Hematopoietic multipotent progenitor cell treated with erythropoietin and hydrocortisone succinate and interleukin-3 and kit ligand, for 17 days (in vitro differentiated cells): ENCODE measurements at regions not wholly inside any gene's neighbourhood (a gene's known extent, or its start where the extent isn't known, plus 50 kb on each side); places are given as distances from the start of the nearest gene placed in this dataset.
"Not testable (repeated sequence)": the region's sequence is repeated elsewhere in the genome, so short reads cannot be mapped to it uniquely, and the experiment has no call there.

Experiments used
- DNase-seq: peaks from one replicate; pipeline ENCODE4 v3.0.0-alpha.2; 2015; ENCODE audit warnings: low spot score

DNA sequence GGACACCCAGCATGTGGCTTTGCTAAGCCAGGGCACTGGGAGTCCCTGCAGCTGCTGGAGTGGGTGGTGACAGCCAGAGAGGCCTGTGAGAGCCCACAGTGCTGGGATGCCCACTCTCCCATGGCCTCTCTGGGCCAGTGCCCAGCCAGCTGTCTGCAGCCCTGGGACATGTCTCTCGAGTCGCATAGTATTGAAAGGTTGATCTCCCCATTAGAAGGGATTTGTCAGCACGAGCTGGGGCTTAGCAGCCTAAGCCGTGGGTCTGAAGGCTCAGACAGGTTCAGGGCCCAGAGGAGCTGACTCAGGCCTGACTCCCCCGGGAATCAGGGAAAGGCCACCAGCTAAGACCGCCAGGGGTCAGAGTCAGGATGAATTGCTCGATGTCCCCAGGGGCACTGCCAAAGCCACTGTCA lies 53.5 kb downstream of the FOXD2 start:
- DNase-seq, result no peak

DNA sequence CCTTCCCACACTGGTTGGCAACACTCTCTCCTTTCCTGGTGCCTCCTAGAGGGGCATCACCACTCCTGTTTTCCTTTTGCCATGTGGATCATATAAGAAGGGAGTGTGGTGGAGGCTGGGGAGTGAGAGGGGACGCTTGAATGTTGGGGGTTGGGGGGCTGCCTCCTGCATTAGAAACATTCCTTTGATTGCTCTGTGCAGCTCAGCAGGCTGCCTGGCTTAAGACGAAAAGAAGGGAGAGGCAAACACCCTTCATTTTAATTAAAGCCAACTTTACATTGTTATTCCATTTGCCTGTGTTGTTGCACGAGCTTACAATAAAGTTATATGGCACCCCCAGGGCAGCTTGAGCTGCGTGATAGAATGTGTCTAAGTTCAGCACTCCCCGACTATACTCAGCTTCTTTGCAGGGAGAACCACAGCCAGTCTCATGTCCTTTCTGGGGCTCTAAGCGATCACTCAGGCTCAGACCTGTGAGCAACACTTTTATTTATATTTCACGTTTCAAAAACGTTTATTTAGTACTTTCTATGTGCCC lies 57.4 kb downstream of the FOXD2 start:
- DNase-seq, result no peak

DNA sequence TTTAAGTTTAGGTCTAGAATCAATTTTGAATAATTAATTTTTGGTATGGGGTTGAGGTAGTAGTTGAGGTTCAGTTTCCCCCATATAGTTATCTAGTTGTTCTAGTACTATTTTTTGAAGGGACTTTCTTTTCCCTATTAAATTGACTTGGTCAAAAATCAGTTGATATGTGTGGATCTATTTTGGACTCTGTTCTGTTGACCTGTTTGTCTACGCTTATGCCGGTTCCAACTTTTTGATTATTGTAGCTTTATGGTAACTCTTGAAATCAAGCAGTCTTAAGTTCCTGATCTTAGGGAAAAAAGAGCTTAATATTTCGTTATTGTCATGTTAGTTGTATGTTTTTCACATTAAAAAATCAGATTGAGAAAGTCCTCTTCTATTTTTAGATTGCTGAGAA lies 60.7 kb downstream of the FOXD2 start:
- DNase-seq, result no peak

DNA sequence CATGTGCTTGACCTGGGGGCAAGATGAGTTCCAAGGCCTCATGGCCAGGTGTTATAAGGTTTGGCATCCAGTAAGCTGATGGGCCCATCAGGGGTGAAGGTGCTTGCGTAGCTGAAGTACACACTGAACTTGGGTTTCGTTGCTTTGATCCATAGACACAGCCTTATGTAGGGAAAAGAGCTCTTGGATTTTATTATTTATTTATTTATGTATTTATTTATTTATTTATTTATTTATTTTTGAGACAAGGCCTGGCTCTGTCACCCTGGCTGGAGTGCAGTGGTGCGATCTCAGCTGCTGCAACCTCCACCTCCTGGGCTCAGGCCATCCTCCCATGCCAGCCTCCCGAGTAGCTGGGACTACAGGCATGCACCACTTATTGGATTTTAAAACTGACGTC lies 63.2 kb downstream of the FOXD2 start:
- DNase-seq, result no peak

DNA sequence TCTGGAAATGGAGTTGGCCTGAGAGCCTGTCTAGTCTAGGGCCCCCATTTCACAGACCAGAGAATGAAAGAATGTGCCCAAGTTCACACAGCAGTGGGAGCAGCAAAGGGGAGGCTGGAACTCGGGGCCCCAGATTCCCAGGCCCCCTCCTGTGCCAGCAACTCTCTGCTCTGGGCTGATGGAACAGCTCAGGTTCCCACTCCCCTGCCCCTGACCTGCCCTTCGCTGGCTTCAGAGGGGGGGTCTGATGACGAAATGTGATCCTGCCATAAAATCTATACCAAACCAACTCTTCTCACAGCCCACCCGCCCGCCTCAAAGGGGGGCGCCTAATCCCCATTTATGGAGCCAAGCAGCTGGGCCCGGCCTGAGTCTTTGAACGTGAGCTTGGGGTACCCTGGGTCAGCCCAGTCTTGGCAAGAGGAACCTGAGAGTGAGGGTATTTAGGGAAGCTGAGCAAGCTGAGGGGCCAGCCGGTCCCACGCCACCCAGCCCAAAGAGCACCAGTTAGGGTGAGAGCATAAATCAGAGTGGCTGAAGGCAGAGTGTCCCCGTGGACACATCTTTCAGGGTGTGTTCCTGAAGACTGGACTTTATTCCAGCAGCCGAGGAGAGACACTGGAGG lies 65.0 kb downstream of the FOXD2 start:
- no peak for DNase-seq

DNA sequence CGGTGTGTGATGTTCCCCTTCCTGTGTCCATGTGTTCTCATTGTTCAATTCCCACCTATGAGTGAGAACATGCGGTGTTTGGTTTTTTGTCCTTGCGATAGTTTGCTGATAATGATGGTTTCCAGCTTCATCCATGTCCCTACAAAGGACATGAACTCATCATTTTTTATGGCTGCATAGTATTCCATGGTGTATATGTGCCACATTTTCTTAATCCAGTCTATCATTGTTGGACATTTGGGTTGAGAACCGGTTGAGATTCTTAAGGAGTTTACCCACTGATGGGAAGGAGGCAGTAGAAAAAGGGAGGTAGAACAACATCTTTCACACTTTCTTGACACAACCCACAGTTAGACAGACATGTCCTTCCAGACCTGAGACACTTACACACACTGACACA lies 67.0 kb downstream of the FOXD2 start:
- not testable (repeated sequence) for DNase-seq

DNA sequence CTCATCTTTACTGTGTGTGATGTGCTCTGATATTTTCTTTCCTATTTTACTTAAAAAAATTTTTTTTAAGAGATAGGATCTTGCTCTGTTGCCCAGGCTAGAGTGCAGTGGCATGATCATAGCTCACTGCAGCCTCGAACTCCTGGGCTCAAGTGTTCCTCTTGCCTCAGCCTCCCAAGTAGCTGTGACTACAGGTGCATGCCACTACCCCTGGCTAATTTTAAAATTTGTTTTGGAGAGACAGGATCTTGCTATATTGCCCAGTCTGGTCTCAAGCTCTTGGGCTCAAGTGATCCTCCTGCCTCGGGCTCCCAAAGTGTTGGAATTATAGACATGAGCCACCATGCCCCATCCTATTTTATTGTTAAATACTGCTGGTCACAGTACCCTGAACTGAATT lies 67.4 kb downstream of the FOXD2 start:
- DNase-seq, result no peak

DNA sequence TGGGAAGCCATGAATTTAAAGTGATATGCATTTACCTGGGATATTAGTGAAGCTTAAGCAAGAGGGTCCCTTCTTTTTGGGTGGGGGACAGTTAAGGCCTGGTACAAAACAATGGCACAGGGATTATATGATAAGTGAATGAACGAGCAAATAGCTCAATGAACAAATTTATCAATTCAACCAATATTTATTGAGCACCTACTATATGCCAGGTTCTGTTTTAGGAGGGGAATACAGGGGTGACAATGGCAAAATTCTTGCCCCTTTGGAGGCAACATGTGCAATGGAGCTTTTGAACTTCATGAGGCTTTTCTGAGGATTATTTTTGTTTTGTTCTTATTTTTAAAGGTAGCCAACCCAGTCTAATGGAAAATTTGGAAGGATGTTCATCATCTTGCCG lies 68.2 kb downstream of the FOXD2 start:
- no peak for DNase-seq

DNA sequence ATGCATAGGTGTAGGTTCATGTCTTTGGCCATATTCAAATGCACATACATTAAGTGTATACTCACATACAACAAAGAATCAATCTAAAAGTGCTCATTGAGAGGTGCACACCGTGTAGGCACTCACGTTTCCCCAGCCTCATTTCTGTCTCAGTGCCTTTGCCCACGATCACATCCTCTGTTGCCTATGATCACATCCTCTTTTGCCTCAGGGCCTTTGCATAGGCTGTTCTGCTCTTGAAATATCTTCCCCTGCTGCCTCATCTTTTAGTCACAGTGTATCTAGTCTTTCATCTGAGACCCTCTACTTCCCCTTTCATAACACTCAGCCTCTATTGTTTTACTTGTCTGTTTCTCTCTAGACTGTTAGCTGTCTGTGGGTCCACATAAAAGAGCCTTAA lies 69.3 kb downstream of the FOXD2 start:
- no peak for DNase-seq

DNA sequence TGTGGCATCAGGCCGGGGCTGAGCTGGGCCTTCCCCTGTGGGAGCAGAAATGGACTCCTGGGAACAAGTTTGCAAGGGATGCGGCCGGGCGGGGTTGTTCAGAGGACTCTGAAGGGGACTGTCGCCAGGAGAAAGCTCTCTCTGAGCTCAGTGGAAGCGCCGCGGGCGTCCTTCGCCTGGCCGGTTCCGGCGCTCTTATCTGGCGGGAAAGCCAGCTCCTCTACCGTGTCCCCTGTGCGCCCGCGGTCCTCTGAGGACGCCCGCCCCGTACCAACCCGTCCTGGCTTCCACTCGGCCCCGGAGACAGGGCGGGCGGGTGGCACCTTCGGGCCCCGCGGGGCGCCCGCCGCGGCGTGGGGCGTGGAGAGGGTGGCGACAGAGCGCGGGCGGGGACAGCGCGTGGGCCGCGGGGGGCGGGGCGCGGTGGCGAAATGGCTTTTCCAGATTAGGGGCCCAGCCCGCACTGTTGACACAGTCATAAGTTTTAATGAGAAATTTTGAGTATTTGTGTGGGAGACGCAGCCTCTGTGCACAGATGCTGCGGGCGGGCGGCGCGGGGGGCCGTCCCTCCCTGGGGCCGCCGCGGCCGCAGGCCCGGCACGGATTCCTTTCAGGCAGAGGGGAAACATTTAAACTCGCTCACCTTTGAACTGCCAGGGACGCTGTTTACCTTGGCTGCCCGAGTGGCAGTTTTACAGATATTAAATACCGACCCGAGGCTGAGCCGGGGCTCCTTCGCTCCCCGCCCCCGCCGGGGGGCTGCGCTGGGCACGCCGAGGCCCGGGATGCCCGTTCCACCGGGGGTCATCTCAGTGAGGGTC lies 70.2 kb downstream of the FOXD2 start:
- no peak for DNase-seq

DNA sequence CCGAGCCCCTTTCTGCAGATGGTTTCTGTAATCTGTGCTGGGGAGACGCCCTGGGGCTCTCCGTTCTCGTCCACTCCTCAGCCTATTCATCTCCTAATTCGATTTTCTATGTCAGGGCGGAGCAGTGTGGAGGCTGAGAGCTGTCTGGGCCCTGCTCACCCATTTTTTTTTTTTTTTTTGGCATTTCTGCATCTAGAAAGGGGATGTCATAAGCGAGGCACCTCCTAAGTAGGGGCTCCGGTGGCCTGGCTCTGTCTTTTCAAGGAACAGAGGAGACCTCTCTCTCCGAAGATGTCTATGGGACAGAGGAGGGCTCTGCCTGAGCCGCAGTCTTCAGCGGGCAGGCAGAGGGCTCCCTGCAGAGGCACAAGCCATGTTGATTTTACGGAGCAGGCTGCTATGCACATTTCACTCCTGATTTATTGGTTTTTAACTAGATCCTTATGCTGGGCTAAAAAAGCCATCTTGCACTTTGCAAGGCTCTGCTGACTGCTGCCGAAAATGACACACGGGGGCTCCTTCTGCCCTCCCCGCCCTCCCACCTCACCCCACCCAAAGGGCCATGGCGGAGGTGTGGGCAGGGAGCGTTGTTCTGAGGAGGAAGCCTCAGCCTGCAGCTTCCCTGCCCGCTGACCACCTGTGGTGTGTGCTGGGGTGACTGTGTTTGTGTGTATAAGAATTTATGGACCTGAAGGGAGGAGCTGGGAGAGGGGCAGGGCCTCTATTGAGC lies 71.0 kb downstream of the FOXD2 start:
- DNase-seq, result no peak

DNA sequence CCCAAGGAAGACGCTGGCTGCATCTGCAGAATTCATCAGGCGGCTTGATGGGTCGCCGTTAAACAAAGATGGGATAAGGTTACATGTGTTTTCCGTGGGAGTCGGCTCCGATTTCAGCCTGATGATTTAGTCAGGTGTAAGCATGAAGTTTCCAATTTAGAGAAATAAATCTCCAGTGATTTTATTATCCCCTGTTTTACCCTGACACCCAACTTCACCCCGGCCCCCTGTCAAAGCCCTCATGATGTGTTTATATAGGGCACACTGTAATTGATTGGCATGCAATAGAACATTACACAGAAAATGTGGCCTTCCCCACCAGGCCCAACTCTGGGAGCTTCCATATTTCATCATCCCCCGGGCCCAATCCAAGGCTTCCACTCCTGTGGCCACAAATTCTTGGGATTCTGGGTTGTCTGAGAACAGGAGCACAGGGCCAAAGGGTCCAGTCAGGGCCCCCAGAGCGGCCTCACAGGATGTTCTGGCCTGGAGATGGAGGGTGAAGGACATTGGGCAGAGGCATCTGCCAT lies 72.5 kb downstream of the FOXD2 start:
- no peak for DNase-seq

DNA sequence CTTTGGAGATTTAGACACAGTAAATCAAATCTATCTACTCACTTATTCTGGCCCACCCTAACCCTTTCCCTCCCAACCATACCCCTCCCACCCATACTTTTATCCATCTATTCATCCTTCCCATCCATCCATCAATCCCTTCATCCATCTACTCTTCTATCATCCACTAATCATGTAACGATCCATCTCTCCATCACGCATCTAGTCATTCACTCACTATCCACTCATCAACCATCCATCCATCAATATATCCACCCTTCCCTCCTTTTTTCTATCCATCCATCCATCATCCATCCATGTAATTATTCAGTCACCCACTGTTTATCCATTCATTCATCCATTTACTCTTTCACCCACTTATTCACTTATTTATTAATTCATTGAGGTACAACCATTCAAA lies 74.0 kb downstream of the FOXD2 start:
- DNase-seq, result no peak

DNA sequence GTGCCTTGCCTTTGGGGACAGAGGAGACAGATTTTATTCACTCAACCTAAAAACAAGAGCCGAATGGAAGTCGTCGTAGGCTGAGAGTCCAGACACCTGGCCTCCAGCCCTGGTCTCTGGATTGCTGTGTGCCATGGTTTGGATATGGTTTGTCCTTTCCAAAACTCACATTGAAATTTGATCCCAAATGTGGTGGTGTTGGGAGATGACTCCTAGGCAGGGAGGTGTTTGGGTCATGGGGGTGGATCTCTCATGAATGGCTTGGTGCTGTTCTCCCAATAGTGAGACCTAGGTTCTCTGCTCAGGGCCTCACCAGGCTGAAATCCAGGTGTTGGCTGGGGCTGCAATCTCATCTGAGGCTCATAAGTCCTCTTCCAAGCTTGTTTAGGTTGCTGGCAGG lies 75.5 kb downstream of the FOXD2 start:
- DNase-seq, result no peak

DNA sequence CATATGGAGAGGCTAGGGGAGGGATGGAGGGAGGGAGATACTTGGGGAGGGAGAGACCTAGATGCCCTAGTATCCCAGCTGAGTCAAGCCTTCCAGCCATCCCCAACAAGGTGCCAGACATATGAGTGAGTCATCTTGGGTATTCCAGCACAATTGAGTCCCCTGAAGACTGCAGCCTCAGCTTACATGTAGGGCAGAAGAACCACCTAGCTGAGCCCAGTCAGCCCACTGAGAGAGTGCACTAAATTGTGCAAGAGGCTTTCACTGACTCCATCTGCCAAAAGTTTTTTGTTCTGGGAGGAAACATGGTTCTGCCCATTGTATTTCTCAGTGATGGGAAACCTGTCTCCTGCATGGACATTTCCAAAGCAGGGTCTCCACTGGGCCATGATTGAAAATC lies 76.4 kb downstream of the FOXD2 start:
- no peak for DNase-seq

DNA sequence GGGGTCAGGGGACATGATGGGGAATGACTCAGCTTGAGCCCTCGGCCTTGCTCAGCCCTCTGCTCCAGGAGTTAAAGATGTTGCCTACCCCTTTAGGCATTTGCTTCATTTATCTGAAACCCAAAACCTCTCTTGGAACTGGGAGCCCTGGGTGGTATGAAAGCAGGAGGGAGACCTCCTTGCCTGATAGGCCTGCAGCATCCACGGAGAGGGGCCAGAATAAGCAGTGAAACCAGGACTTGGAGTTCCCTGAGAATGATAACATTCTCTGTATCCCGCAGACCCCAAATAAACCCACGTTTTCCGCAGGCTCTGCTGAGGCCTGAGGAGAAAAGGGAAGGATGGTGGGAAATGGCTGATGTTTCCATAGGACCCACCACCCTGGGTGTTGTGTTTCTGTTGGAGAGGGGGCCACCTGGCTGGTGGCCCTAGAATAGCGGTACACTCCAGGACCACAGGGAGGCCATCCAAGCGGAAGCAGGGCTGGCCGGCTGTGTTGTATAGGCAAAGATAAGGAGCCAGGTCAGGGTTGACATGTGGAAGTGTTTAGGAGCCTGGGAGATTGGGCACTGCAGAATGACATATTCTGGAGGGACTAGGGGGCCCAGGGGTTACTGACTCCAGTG lies 77.4 kb downstream of the FOXD2 start:
- DNase-seq, result no peak

DNA sequence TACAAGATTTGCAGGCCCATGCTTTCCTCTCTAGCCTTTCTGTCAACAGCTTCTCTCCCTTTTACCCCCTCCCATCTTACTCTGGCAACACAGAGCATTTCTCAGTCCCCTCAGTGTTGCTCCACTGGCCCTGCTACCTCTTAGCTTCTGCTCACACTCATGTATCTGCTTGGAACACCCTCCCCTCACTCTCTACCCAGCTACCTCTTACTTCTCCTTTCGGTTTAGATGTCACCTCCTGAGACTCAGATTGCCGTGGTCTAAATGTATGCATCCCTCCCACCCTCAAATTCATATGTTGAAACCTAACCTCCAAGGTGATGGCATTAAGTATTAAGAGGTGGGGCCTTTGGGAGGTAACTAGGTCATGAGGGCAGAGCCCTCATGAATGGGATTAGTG lies 80.1 kb downstream of the FOXD2 start:
- no peak for DNase-seq

DNA sequence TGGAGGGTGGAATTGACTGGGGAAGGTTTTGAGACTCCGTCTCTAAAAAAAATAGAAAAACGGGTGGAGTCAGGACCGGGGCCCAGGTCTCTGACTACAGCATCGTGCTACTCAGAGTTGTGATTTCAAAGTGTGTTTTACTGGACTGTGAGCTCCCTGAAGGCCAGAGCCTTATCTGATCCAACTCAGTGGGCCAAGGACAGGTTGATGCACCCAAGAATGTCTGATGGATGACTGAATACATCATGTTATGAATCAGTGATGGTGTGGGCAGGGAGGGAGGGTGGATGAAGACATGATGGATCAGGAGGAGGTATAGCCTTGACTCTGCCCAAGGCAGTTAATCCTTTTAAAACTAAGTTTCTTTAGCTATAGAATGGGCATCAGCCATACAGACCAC lies 81.6 kb downstream of the FOXD2 start:
- no peak for DNase-seq

DNA sequence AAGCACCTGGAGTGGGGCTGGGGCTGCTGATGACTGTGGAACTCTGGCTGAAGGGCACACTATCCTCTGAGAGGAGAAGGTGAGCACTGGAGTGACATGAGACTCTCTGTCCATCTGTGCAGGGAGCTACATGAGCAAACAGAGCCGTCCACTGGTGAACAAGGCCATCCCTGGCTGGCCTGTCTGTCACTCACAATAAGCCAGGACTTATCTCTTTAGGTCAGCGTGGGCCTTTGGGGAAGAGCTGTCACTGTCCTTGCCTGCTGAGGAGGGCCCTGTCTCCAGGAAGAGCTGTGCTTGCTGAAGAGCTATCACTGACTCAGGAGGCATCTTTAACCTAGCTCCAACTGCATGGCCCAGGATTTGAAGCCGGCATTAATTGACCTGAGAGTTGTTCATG lies 82.1 kb downstream of the FOXD2 start:
- DNase-seq, result no peak

DNA sequence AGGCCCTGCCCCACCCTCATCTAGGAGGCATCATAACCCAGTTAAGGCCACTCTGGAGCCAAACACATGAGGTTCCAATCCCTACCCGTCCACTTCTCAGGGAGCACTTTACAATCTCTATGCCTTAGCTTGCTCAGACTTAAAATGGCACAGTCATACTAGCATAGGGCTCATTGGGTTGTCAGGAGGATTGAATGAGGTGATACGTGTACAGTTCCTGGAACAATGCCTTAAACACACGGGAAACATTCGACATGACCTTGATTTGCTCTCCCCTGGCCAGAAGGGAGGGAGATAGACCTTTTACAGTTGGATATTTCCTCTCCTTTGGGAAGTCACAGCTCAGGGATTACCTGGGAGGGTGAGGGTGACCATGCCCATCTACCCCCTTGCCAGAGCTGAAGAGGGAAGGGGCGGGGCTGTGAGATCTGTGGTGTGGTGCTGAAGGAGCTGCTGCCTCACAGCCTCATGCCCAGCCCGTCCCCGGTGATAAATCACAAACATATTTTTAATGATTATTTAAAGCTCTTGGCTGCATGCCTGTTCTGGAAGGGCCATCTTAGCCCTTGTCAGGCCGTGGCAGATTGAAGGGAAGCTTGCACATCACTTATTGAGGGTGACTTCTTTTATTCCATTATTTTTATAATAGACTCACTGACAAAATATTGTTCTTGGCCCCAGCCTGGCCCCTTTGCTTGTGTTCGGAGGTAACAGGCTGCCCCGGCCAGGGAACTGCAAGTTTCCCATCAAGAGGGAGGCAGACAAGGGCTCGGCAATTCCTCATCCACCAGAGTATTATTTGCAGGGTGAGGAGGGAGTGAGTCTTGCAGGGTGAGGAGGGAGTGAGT lies 83.4 kb downstream of the FOXD2 start:
- DNase-seq, result no peak
